ENCODE measurements at regions not wholly inside any gene's neighbourhood (a gene's known extent, or its start where the extent isn't known, plus 50 kb on each side); places are given as distances from the start of the nearest gene placed in this dataset.

GRCh38 chr15:95880031-95880570 is 450.4 kb upstream of the NR2F2 start:
- TF ChIP-seq CTCF (IDR thresholded peaks at IDR 0.05): no peak
- TF ChIP-seq ZNF138 (CRISPR knock-in tag; conservative IDR thresholded peaks at IDR 0.05): no peak
- TF ChIP-seq MAX (CRISPR knock-in tag; IDR thresholded peaks at IDR 0.05): no peak
- no peak for TF ChIP-seq USF2 (CRISPR knock-in tag; IDR thresholded peaks at IDR 0.05)
